Naive thymus-derived CD4-positive, alpha-beta T cell (primary cell): ENCODE measurements at regions not wholly inside any gene's neighbourhood (a gene's known extent, or its start where the extent isn't known, plus 50 kb on each side); places are given as distances from the start of the nearest gene placed in this dataset.

Experiments
- ATAC-seq: fragments of 150-1000 bp; cut with Tn5 transposase; 2 replicates; pipeline ENCODE4 v1.10.0; 2021; ENCODE audit warnings: mild to moderate bottlenecking, moderate library complexity
- CTCF ChIA-PET: fragments of 350-600 bp; sonication (Branson Sonifier 250); formaldehyde crosslinking; loops from one replicate; lab custom pipeline; 2021; ENCODE audit warnings: antibody characterized with exemption; lab: Charles Lee
- POLR2A ChIA-PET: fragments of 350-600 bp; sonication (Branson Sonifier 250); formaldehyde crosslinking; loops from one replicate; lab custom pipeline; 2021; ENCODE audit warnings: antibody characterized with exemption, inconsistent platforms; lab: Charles Lee
- DNase-seq, 9 donors: peaks; one replicate each; pipeline versions ENCODE4 v3.0.0 to v3.0.0-alpha.2; 2020 to 2022; ENCODE audit warnings: mixed read lengths in 1 of 9
- H3K27ac ChIP-seq: one replicate; pipeline ENCODE4 v1.7.0; 2013; ENCODE audit warnings: mild to moderate bottlenecking, low read depth, low read length, moderate library complexity
- H3K27me3 ChIP-seq, 2 donors: one replicate each; pipeline ENCODE4 v1.7.0; 2013; ENCODE audit warnings: low read length in 2 of 2, mild to moderate bottlenecking in 2 of 2, moderate library complexity in 2 of 2; ENCODE audit not compliant: control insufficient read depth in 2 of 2, insufficient read depth in 2 of 2
- H3K36me3 ChIP-seq, 3 experiments: 1 replicate in 2 of 3; 2 replicates in 1 of 3; pipeline ENCODE4 v1.7.0; 2013; ENCODE audit warnings: low read length in 3 of 3, mild to moderate bottlenecking in 3 of 3, moderate library complexity in 1 of 3; ENCODE audit not compliant: insufficient read depth in 3 of 3, control insufficient read depth in 2 of 3
- H3K4me1 ChIP-seq, 2 donors: one replicate each; pipeline ENCODE4 v1.7.0; 2013; ENCODE audit warnings: low read length in 2 of 2, mild to moderate bottlenecking in 2 of 2, moderate library complexity in 1 of 2; ENCODE audit not compliant: control insufficient read depth in 2 of 2, insufficient read depth in 2 of 2
- H3K4me3 ChIP-seq: 2 replicates; pipeline ENCODE4 v1.7.0; 2013; ENCODE audit warnings: mild to moderate bottlenecking, low read length
- H3K9me3 ChIP-seq, 3 experiments: 1 replicate in 2 of 3; 2 replicates in 1 of 3; pipeline ENCODE4 v1.7.0; 2013; ENCODE audit warnings: low read length in 3 of 3; ENCODE audit not compliant: control insufficient read depth in 2 of 3
- H3K27ac Mint-ChIP-seq, 9 donors: one replicate each; pipeline ENCODE4 v1.8.0; 2020 to 2022; ENCODE audit warnings: mixed read lengths in 9 of 9, mild to moderate bottlenecking in 8 of 9, moderate library complexity in 5 of 9, inconsistent platforms in 2 of 9
- H3K27me3 Mint-ChIP-seq, 5 donors: one replicate each; pipeline ENCODE4 v1.8.0; 2021 to 2022; ENCODE audit warnings: mixed read lengths in 5 of 5, mild to moderate bottlenecking in 1 of 5
- H3K36me3 Mint-ChIP-seq, 5 donors: one replicate each; pipeline ENCODE4 v1.8.0; 2020 to 2022; ENCODE audit warnings: mixed read lengths in 5 of 5, mild to moderate bottlenecking in 3 of 5, inconsistent platforms in 1 of 5
- H3K4me1 Mint-ChIP-seq, 7 donors: one replicate each; pipeline ENCODE4 v1.8.0; 2020 to 2022; ENCODE audit warnings: mixed read lengths in 7 of 7, mild to moderate bottlenecking in 3 of 7, inconsistent platforms in 1 of 7
- H3K4me3 Mint-ChIP-seq, 10 donors: one replicate each; pipeline ENCODE4 v1.8.0; 2020 to 2022; ENCODE audit warnings: mild to moderate bottlenecking in 10 of 10, mixed read lengths in 10 of 10, moderate library complexity in 6 of 10, inconsistent platforms in 2 of 10
- H3K9me3 Mint-ChIP-seq, 11 donors: one replicate each; pipeline ENCODE4 v1.8.0; 2020 to 2022; ENCODE audit warnings: mixed read lengths in 11 of 11, mild to moderate bottlenecking in 4 of 11, inconsistent platforms in 1 of 11, moderate library complexity in 1 of 11
- intact Hi-C, 2 donors: fragments of 100-400 bp; cut with micrococcal nuclease; formaldehyde crosslinking; loops; one replicate each; pipeline ENCODE4 v1.15.1; 2023

- Histone ChIP-seq H3K36me3 (no peaks in the 10 kb centered on the region), H3K27me3 (no peaks in the 10 kb centered on the region), H3K9me3 (no peaks in the 10 kb centered on the region), H3K4me1 (no peaks in the 10 kb centered on the region), H3K27ac (no peak overlapping the region), H3K4me3 (no peak overlapping the region)
- ATAC-seq (no peak), DNase-seq (no peak)
- ChIA-PET POLR2A (no interaction called here), CTCF (no interaction called here)
- Mint-ChIP-seq H3K27me3 (peaks cover 0 to 15% (median 5%) of the 10 kb centered on the region in 5 donors), H3K4me1 (no peaks in the 10 kb centered on the region), H3K36me3 (no peaks in the 10 kb centered on the region), H3K9me3 (no peaks in the 10 kb centered on the region), H3K4me3 (no peak overlapping the region), H3K27ac (no peak overlapping the region)
- intact Hi-C loops: no loop called here
These were observed 139.4 kb upstream of the PFN2 start for GRCh38 chr3:150110097-150110496.

- ATAC-seq (no peak), DNase-seq (no peak)
- Mint-ChIP-seq H3K27ac (no peak overlapping the region), H3K36me3 (no peaks in the 10 kb centered on the region), H3K4me1 (peaks cover 0 to 9% (median 5%) of the 10 kb centered on the region in 7 donors), H3K4me3 (no peak overlapping the region), H3K9me3 (no peaks in the 10 kb centered on the region), H3K27me3 (peaks cover 0 to 15% (median 0%) of the 10 kb centered on the region in 5 donors)
- Histone ChIP-seq H3K9me3 (no peaks in the 10 kb centered on the region), H3K4me1 (no peaks in the 10 kb centered on the region), H3K27me3 (no peaks in the 10 kb centered on the region), H3K4me3 (no peak overlapping the region), H3K27ac (no peak overlapping the region), H3K36me3 (no peaks in the 10 kb centered on the region)
- CTCF ChIA-PET: no interaction called here
- POLR2A ChIA-PET: no interaction called here
- intact Hi-C loops: no loop called here
These were observed 136.9 kb upstream of the PFN2 start for GRCh38 chr3:150107429-150108175.

- ATAC-seq: no peak
- H3K27ac Mint-ChIP-seq: no peak overlapping the region
- H3K9me3 ChIP-seq: no peaks in the 10 kb centered on the region
- H3K27ac ChIP-seq: no peak overlapping the region
- H3K4me3 Mint-ChIP-seq: no peak overlapping the region
- peaks cover 0 to 15% (median 0%) of the 10 kb centered on the region in 5 donors for H3K27me3 Mint-ChIP-seq
- ChIA-PET CTCF (no interaction called here), POLR2A (no interaction called here)
- intact Hi-C loops: no loop called here
- H3K4me1 ChIP-seq: no peaks in the 10 kb centered on the region
- H3K36me3 ChIP-seq: no peaks in the 10 kb centered on the region
- peaks cover 0 to 10% (median 9%) of the 10 kb centered on the region in 7 donors for H3K4me1 Mint-ChIP-seq
- H3K9me3 Mint-ChIP-seq: peaks cover 0 to 3% (median 0%) of the 10 kb centered on the region in 11 donors
- DNase-seq: no peak
- no peaks in the 10 kb centered on the region for H3K27me3 ChIP-seq
- no peak overlapping the region for H3K4me3 ChIP-seq
- no peaks in the 10 kb centered on the region for H3K36me3 Mint-ChIP-seq
These were observed 136.2 kb upstream of the PFN2 start for GRCh38 chr3:150106740-150107428.

- Mint-ChIP-seq H3K36me3 (no peaks in the 10 kb centered on the region), H3K27me3 (peaks cover 0 to 15% (median 1%) of the 10 kb centered on the region in 5 donors), H3K4me3 (no peak overlapping the region), H3K27ac (no peak overlapping the region), H3K4me1 (peaks cover 0 to 10% (median 9%) of the 10 kb centered on the region in 7 donors), H3K9me3 (peaks cover 0 to 10% (median 0%) of the 10 kb centered on the region in 11 donors)
- ChIA-PET CTCF (no interaction called here), POLR2A (no interaction called here)
- Histone ChIP-seq H3K36me3 (no peaks in the 10 kb centered on the region), H3K4me3 (no peak overlapping the region), H3K4me1 (no peaks in the 10 kb centered on the region), H3K27me3 (no peaks in the 10 kb centered on the region), H3K9me3 (no peaks in the 10 kb centered on the region), H3K27ac (no peak overlapping the region)
- DNase-seq (no peak), ATAC-seq (no peak)
- intact Hi-C loops: no loop called here
These were observed 135.4 kb upstream of the PFN2 start for GRCh38 chr3:150105886-150106612.

- no peak for ATAC-seq
- no peaks in the 10 kb centered on the region for H3K27me3 ChIP-seq
- CTCF ChIA-PET: no interaction called here
These were observed 134.3 kb upstream of the PFN2 start for GRCh38 chr3:150105025-150105424.

GRCh38 chr3:150104564-150104963 lies 133.9 kb upstream of the PFN2 start:
- peaks cover 0 to 13% (median 4%) of the 10 kb centered on the region in 11 donors for H3K9me3 Mint-ChIP-seq
- no peaks in the 10 kb centered on the region for H3K4me1 ChIP-seq
- ATAC-seq: no peak
- H3K36me3 Mint-ChIP-seq: no peaks in the 10 kb centered on the region
- no peaks in the 10 kb centered on the region for H3K9me3 ChIP-seq
- peaks cover 0 to 10% (median 9%) of the 10 kb centered on the region in 7 donors for H3K4me1 Mint-ChIP-seq
- H3K4me3 Mint-ChIP-seq: no peak overlapping the region
- peaks cover 0 to 13% (median 5%) of the 10 kb centered on the region in 5 donors for H3K27me3 Mint-ChIP-seq
- ChIA-PET CTCF (no interaction called here), POLR2A (no interaction called here)
- no peak overlapping the region for H3K27ac Mint-ChIP-seq
- no peak for DNase-seq
- H3K27ac ChIP-seq: no peak overlapping the region
- no peaks in the 10 kb centered on the region for H3K27me3 ChIP-seq
- H3K4me3 ChIP-seq: no peak overlapping the region
- intact Hi-C loops: no loop called here
- no peaks in the 10 kb centered on the region for H3K36me3 ChIP-seq

More at GRCh38 chr3:150105025-150105424, 134.3 kb upstream of the PFN2 start:
- peaks cover 0 to 13% (median 4%) of the 10 kb centered on the region in 11 donors for H3K9me3 Mint-ChIP-seq
- Histone ChIP-seq H3K4me3 (no peak overlapping the region), H3K4me1 (no peaks in the 10 kb centered on the region), H3K27ac (no peak overlapping the region), H3K9me3 (no peaks in the 10 kb centered on the region), H3K36me3 (no peaks in the 10 kb centered on the region)
- POLR2A ChIA-PET: no interaction called here
- H3K4me1 Mint-ChIP-seq: peaks cover 0 to 10% (median 9%) of the 10 kb centered on the region in 7 donors
- H3K27ac Mint-ChIP-seq: no peak overlapping the region
- H3K27me3 Mint-ChIP-seq: peaks cover 0 to 15% (median 5%) of the 10 kb centered on the region in 5 donors
- H3K4me3 Mint-ChIP-seq: no peak overlapping the region
- intact Hi-C loops: no loop called here
- H3K36me3 Mint-ChIP-seq: no peaks in the 10 kb centered on the region
- no peak for DNase-seq
